MM.1S (cell line): ENCODE measurements at regions not wholly inside any gene's neighbourhood (a gene's known extent, or its start where the extent isn't known, plus 50 kb on each side); places are given as distances from the start of the nearest gene placed in this dataset.

Source experiments
- CTCF ChIP-seq: fragments of 300-600 bp; sonication (generic); IDR thresholded peaks from 2 replicates; pipeline ENCODE4 v1.5.1; 2016; ENCODE audit warnings: antibody characterized with exemption, low read length, mixed read lengths
- EZH2 ChIP-seq: fragments of 300-600 bp; sonication (generic); optimal IDR thresholded peaks from 2 replicates; pipeline ENCODE3; 2017; ENCODE audit warnings: low read depth, mild to moderate bottlenecking, antibody characterized with exemption, low read length, mixed read lengths
- EZH2phosphoT487 ChIP-seq: fragments of 300-600 bp; sonication (generic); IDR thresholded peaks from 2 replicates; pipeline ENCODE4 v1.6.1; 2018; ENCODE audit warnings: antibody characterized with exemption, low read length

GRCh38 chrX:144612076-144612475, 635.2 kb upstream of the SPANXN1 start:
- TF ChIP-seq EZH2 (no peak), CTCF (no peak), EZH2phosphoT487 (no peak)
